CD14-positive monocyte (primary cell): ENCODE measurements at regions not wholly inside any gene's neighbourhood (a gene's known extent, or its start where the extent isn't known, plus 50 kb on each side); places are given as distances from the start of the nearest gene placed in this dataset.

Experiments used
- DNase-seq, 3 donors: peaks; one replicate each; pipeline ENCODE4 v3.0.0-alpha.2; 2011 to 2022
- H2AFZ ChIP-seq: 2 replicates; pipeline ENCODE4 v1.6.0; 2012; ENCODE audit warnings: mild to moderate bottlenecking, low read depth, low read length, inconsistent platforms; ENCODE audit not compliant: insufficient read depth, poor library complexity, severe bottlenecking
- H3K27ac ChIP-seq, 2 donors: 1 replicate in 1 of 2; 2 replicates in 1 of 2; pipeline ENCODE4 v1.5.1; 2012 to 2013; ENCODE audit warnings: low read length in 2 of 2, control low read depth in 1 of 2, inconsistent platforms in 1 of 2, low read depth in 1 of 2, mild to moderate bottlenecking in 1 of 2
- H3K27me3 ChIP-seq, 2 donors: one replicate each; pipeline versions ENCODE4 v1.6.0 to v1.6.1; 2011 to 2013; ENCODE audit warnings: low read length in 2 of 2; ENCODE audit not compliant: control insufficient read depth in 2 of 2, insufficient read depth in 2 of 2
- H3K36me3 ChIP-seq, 2 donors: replicated peaks in 1 of 2; 1 replicate in 1 of 2; 2 replicates in 1 of 2; pipeline versions ENCODE4 v1.5.1 to v1.6.1; 2012 to 2013; ENCODE audit warnings: low read length in 2 of 2, control low read depth in 1 of 2, inconsistent platforms in 1 of 2, mild to moderate bottlenecking in 1 of 2; ENCODE audit not compliant: insufficient read depth in 2 of 2, control insufficient read depth in 1 of 2
- H3K4me1 ChIP-seq, 2 donors: 1 replicate in 1 of 2; 2 replicates in 1 of 2; pipeline versions ENCODE4 v1.5.1 to v1.6.1; 2012 to 2013; ENCODE audit warnings: low read length in 2 of 2, control low read depth in 1 of 2, inconsistent platforms in 1 of 2, mild to moderate bottlenecking in 1 of 2, moderate library complexity in 1 of 2; ENCODE audit not compliant: insufficient read depth in 2 of 2, control insufficient read depth in 1 of 2
- H3K4me2 ChIP-seq: replicated peaks from 2 replicates; pipeline ENCODE3; 2012; ENCODE audit warnings: low read length, moderate library complexity, mild to moderate bottlenecking; ENCODE audit not compliant: poor library complexity, severe bottlenecking; ENCODE audit errors: extremely low read depth
- H3K4me3 ChIP-seq, 3 experiments: fragments of 200-600 bp in 1 of 3; sonication (generic) in 1 of 3; replicated peaks in 1 of 3; 1 replicate in 2 of 3; 2 replicates in 1 of 3; pipeline ENCODE4 v1.5.1; 2011 to 2013; ENCODE audit warnings: low read length in 3 of 3, mild to moderate bottlenecking in 3 of 3, control low read depth in 2 of 3, low read depth in 2 of 3, inconsistent platforms in 1 of 3, moderate library complexity in 1 of 3
- H3K79me2 ChIP-seq: 2 replicates; pipeline ENCODE4 v1.6.0; 2012; ENCODE audit warnings: mild to moderate bottlenecking, control low read depth, inconsistent platforms, low read length, moderate library complexity; ENCODE audit not compliant: insufficient read depth
- H3K9ac ChIP-seq: 2 replicates; pipeline ENCODE4 v1.6.0; 2017; ENCODE audit warnings: low read length, mild to moderate bottlenecking; ENCODE audit not compliant: insufficient read depth, poor library complexity, severe bottlenecking
- H3K9me3 ChIP-seq, 2 donors: replicated peaks in 1 of 2; 1 replicate in 1 of 2; 2 replicates in 1 of 2; pipeline versions ENCODE4 v1.5.1 to v1.6.1; 2012 to 2013; ENCODE audit warnings: low read length in 2 of 2, control low read depth in 1 of 2; ENCODE audit not compliant: control insufficient read depth in 1 of 2, insufficient read depth in 1 of 2
- H4K20me1 ChIP-seq: 2 replicates; pipeline ENCODE4 v1.6.0; 2012; ENCODE audit warnings: mild to moderate bottlenecking, low read length, control low read depth, moderate library complexity; ENCODE audit not compliant: insufficient read depth
- H3K27ac Mint-ChIP-seq, 7 donors: one replicate each; pipeline ENCODE4 v1.8.0; 2020; ENCODE audit warnings: mild to moderate bottlenecking in 7 of 7, mixed read lengths in 7 of 7, moderate library complexity in 6 of 7, inconsistent platforms in 2 of 7
- H3K27me3 Mint-ChIP-seq, 3 donors: one replicate each; pipeline ENCODE4 v1.8.0; 2021 to 2022; ENCODE audit warnings: low read depth in 3 of 3, mild to moderate bottlenecking in 3 of 3, mixed read lengths in 3 of 3, moderate library complexity in 3 of 3, inconsistent platforms in 1 of 3
- H3K36me3 Mint-ChIP-seq, 2 donors: one replicate each; pipeline ENCODE4 v1.8.0; 2020; ENCODE audit warnings: mixed read lengths in 2 of 2, inconsistent platforms in 1 of 2, mild to moderate bottlenecking in 1 of 2
- H3K4me1 Mint-ChIP-seq: one replicate; pipeline ENCODE4 v1.8.0; 2020; ENCODE audit warnings: mild to moderate bottlenecking, mixed read lengths
- H3K4me3 Mint-ChIP-seq, 2 donors: one replicate each; pipeline ENCODE4 v1.8.0; 2020; ENCODE audit warnings: mild to moderate bottlenecking in 2 of 2, mixed read lengths in 2 of 2, moderate library complexity in 1 of 2
- H3K9me3 Mint-ChIP-seq, 7 donors: one replicate each; pipeline ENCODE4 v1.8.0; 2020 to 2022; ENCODE audit warnings: mixed read lengths in 7 of 7, mild to moderate bottlenecking in 6 of 7, moderate library complexity in 6 of 7, inconsistent platforms in 2 of 7
- CTCF ChIP-seq: fragments of 200-600 bp; IDR thresholded peaks from one replicate; pipeline ENCODE4 v1.8.0; 2022; ENCODE audit warnings: antibody characterized with exemption, mild to moderate bottlenecking
- WGBS: methylation state at CpG from one replicate; pipeline ENCODE4 v1.1.5; 2013; ENCODE audit warnings: missing lambda C conversion rate; ENCODE audit not compliant: insufficient coverage; 5-methylcytosine and 5-hydroxymethylcytosine counted together
- intact Hi-C, 2 donors: fragments of 100-400 bp; cut with micrococcal nuclease; formaldehyde crosslinking; loops; one replicate each; pipeline versions ENCODE4 v1.15.0 to v1.15.1; 2023

- Histone ChIP-seq H3K4me1 (peaks cover 32 to 35% of the 10 kb centered on the region in 2 donors), H3K9ac (no peak overlapping the region), H3K4me2 (no peak overlapping the region), H4K20me1 (no peaks in the 10 kb centered on the region), H3K79me2 (no peaks in the 10 kb centered on the region), H3K27ac (no peak overlapping the region), H3K36me3 (no peaks in the 10 kb centered on the region), H3K4me3 (no peak overlapping the region), H2AFZ (peak overlapping the region; percentile 14), H3K27me3 (no peaks in the 10 kb centered on the region), H3K9me3 (no peaks in the 10 kb centered on the region)
- intact Hi-C loops = no loop called here
- H3K36me3 Mint-ChIP-seq = no peaks in the 10 kb centered on the region
- H3K9me3 Mint-ChIP-seq = peaks cover 0 to 2% (median 0%) of the 10 kb centered on the region in 7 donors
- H3K4me3 Mint-ChIP-seq = peak overlapping the region in 1 of 2 donors; percentile 39
- WGBS = 67% methylated on average over 5 of the region's 18 CpGs
- peak overlapping the region in 2 of 7 donors; percentile 46 to 62 for H3K27ac Mint-ChIP-seq
- peaks cover 32% of the 10 kb centered on the region for H3K4me1 Mint-ChIP-seq
- no peak for TF ChIP-seq CTCF
- DNase-seq = no peak
- peaks cover 5 to 11% (median 7%) of the 10 kb centered on the region in 3 donors for H3K27me3 Mint-ChIP-seq
Observed at GRCh38 chr2:128623776-128624761, 305.4 kb upstream of the HS6ST1 start.

- Histone ChIP-seq H3K9ac (no peak overlapping the region), H3K4me1 (peaks cover 32 to 35% of the 10 kb centered on the region in 2 donors), H3K4me2 (no peak overlapping the region), H3K27ac (no peak overlapping the region), H3K9me3 (no peaks in the 10 kb centered on the region), H3K79me2 (no peaks in the 10 kb centered on the region), H4K20me1 (no peaks in the 10 kb centered on the region), H3K36me3 (no peaks in the 10 kb centered on the region), H3K27me3 (no peaks in the 10 kb centered on the region), H3K4me3 (no peak overlapping the region), H2AFZ (no peak overlapping the region)
- Mint-ChIP-seq H3K36me3 (no peaks in the 10 kb centered on the region), H3K4me1 (peaks cover 32% of the 10 kb centered on the region), H3K4me3 (peak overlapping the region in 1 of 2 donors; percentile 26), H3K27ac (no peak overlapping the region), H3K9me3 (peaks cover 0 to 2% (median 0%) of the 10 kb centered on the region in 7 donors), H3K27me3 (peaks cover 5 to 11% (median 9%) of the 10 kb centered on the region in 3 donors)
- WGBS = 89% methylated on average over 6 of the region's 6 CpGs
- intact Hi-C loops = no loop called here
- no peak for DNase-seq
- TF ChIP-seq CTCF = no peak
Observed at GRCh38 chr2:128624956-128625355, 306.3 kb upstream of the HS6ST1 start.
